ENCODE measurements at regions not wholly inside any gene's neighbourhood (a gene's known extent, or its start where the extent isn't known, plus 50 kb on each side); places are given as distances from the start of the nearest gene placed in this dataset.

DNA sequence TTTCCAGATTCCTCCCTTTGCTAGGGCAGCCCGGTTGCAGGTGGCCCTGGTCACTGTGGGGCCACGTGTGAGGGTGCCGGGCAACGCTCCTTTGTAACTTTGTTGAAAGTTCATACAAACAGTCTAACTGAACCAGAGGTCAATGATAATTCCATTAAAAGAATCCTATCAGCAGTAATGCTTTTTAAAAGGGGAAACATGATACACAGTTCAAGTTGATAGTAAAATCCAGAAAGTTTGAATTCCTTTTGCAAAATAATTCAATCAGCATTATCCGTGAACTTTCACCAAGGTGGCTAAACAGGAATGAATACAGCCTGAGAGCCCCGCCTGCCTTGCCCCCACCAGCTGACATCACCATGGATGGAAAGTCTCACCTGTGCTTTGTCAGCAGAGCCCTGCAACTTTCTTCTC, 166.2 kb downstream of the ACKR3 start:
- no peaks in the 10 kb centered on the region for H3F3A ChIP-seq (replicated peaks; ENCODE audit: insufficient read depth)
- H3K9me3 ChIP-seq, result no peaks in the 10 kb centered on the region
- no peaks in the 10 kb centered on the region for H3K9me2 ChIP-seq
- H3K27me3 ChIP-seq (ENCODE audit: insufficient read depth), result no peaks in the 10 kb centered on the region; the same call in 1 of the 2 replicates
- ChIA-PET CTCF (no interaction called here), POLR2A (no interaction called here)
- no peaks in the 10 kb centered on the region for H3K79me2 ChIP-seq (ENCODE audit: insufficient read depth)
- TF ChIP-seq FOXM1 (IDR thresholded peaks at IDR 0.05; ENCODE audit: low read depth), result no peak
- no peak for TF ChIP-seq GATA2 (CRISPR knock-in tag; IDR thresholded peaks at IDR 0.05)
- TF ChIP-seq, protein P1, sequence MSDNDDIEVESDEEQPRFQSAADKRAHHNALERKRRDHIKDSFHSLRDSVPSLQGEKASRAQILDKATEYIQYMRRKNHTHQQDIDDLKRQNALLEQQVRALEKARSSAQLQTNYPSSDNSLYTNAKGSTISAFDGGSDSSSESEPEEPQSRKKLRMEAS (IDR thresholded peaks at IDR 0.05; ENCODE audit: low read depth), result no peak
- TF ChIP-seq MXI1 (IDR thresholded peaks at IDR 0.05; ENCODE audit: low read depth, low read length), result no peak
- TF ChIP-seq, protein P2, sequence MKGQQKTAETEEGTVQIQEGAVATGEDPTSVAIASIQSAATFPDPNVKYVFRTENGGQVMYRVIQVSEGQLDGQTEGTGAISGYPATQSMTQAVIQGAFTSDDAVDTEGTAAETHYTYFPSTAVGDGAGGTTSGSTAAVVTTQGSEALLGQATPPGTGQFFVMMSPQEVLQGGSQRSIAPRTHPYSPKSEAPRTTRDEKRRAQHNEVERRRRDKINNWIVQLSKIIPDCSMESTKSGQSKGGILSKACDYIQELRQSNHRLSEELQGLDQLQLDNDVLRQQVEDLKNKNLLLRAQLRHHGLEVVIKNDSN (IDR thresholded peaks at IDR 0.05; ENCODE audit: borderline replicate concordance, low read depth), result no peak
- no peak for TF ChIP-seq FOXJ3 (CRISPR knock-in tag; IDR thresholded peaks at IDR 0.05)
- TF ChIP-seq, protein P3, sequence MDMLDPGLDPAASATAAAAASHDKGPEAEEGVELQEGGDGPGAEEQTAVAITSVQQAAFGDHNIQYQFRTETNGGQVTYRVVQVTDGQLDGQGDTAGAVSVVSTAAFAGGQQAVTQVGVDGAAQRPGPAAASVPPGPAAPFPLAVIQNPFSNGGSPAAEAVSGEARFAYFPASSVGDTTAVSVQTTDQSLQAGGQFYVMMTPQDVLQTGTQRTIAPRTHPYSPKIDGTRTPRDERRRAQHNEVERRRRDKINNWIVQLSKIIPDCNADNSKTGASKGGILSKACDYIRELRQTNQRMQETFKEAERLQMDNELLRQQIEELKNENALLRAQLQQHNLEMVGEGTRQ (IDR thresholded peaks at IDR 0.05; ENCODE audit: borderline replicate concordance, low read depth, low read length), result no peak
- no peak for TF ChIP-seq TEAD4 (IDR thresholded peaks at IDR 0.05; ENCODE audit: borderline replicate concordance, insufficient read depth)
- TF ChIP-seq, protein P4, sequence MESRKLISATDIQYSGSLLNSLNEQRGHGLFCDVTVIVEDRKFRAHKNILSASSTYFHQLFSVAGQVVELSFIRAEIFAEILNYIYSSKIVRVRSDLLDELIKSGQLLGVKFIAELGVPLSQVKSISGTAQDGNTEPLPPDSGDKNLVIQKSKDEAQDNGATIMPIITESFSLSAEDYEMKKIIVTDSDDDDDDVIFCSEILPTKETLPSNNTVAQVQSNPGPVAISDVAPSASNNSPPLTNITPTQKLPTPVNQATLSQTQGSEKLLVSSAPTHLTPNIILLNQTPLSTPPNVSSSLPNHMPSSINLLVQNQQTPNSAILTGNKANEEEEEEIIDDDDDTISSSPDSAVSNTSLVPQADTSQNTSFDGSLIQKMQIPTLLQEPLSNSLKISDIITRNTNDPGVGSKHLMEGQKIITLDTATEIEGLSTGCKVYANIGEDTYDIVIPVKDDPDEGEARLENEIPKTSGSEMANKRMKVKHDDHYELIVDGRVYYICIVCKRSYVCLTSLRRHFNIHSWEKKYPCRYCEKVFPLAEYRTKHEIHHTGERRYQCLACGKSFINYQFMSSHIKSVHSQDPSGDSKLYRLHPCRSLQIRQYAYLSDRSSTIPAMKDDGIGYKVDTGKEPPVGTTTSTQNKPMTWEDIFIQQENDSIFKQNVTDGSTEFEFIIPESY (IDR thresholded peaks at IDR 0.05; ENCODE audit: borderline replicate concordance, low read depth), result no peak
- no peak for TF ChIP-seq RXRA (IDR thresholded peaks at IDR 0.05; ENCODE audit: borderline replicate concordance, low read depth)
- TF ChIP-seq YY1 (IDR thresholded peaks at IDR 0.05; ENCODE audit: low read depth), result no peak
- TF ChIP-seq EP300 (IDR thresholded peaks at IDR 0.05; ENCODE audit: borderline replicate concordance in 1 of 2, low read depth in 1 of 2, low read length in 1 of 2), result no peak
- TF ChIP-seq MEF2A (IDR thresholded peaks at IDR 0.05; ENCODE audit: borderline replicate concordance, low read depth), result no peak
- TF ChIP-seq, protein P5, sequence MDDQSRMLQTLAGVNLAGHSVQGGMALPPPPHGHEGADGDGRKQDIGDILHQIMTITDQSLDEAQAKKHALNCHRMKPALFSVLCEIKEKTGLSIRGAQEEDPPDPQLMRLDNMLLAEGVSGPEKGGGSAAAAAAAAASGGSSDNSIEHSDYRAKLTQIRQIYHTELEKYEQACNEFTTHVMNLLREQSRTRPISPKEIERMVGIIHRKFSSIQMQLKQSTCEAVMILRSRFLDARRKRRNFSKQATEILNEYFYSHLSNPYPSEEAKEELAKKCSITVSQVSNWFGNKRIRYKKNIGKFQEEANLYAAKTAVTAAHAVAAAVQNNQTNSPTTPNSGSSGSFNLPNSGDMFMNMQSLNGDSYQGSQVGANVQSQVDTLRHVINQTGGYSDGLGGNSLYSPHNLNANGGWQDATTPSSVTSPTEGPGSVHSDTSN (IDR thresholded peaks at IDR 0.05), result no peak
- TF ChIP-seq NFIC (IDR thresholded peaks at IDR 0.05; ENCODE audit: borderline replicate concordance), result no peak
- TF ChIP-seq ELF1 (IDR thresholded peaks at IDR 0.05), result no peak
- no peak for TF ChIP-seq TAF1 (IDR thresholded peaks at IDR 0.05; ENCODE audit: borderline replicate concordance, low read depth, low read length)
- no peak for TF ChIP-seq RCOR1 (IDR thresholded peaks at IDR 0.05; ENCODE audit: low read length)
- H3K36me3 ChIP-seq (replicated peaks in 1 of 2; ENCODE audit: control insufficient read depth in 1 of 2, insufficient read depth in 2 of 2, low read length in 1 of 2), result no peaks in the 10 kb centered on the region
- H2AFZ ChIP-seq (ENCODE audit: low read depth), result no peak overlapping the region
- no peak overlapping the region for H3K9ac ChIP-seq
- no peak overlapping the region for H3K27ac ChIP-seq (ENCODE audit: low read depth in 2 of 2, low read length in 1 of 2)
- no peak overlapping the region for H3K4me2 ChIP-seq
- DNase-seq, result no peak
- WGBS (ENCODE audit: low lambda C conversion rate), result 46% methylated on average over 6 of the region's 6 CpGs
- H4K20me1 ChIP-seq (ENCODE audit: insufficient read depth), result no peaks in the 10 kb centered on the region
- H3K4me1 ChIP-seq (ENCODE audit: control insufficient read depth in 1 of 2, insufficient read depth in 2 of 2, low read depth in 1 of 2, low read length in 1 of 2), result no peaks in the 10 kb centered on the region
- H3K4me3 ChIP-seq (ENCODE audit: low read depth in 2 of 2, low read length in 1 of 2), result no peak overlapping the region
